ENCODE measurements at regions not wholly inside any gene's neighbourhood (a gene's known extent, or its start where the extent isn't known, plus 50 kb on each side); places are given as distances from the start of the nearest gene placed in this dataset.

- no CpG with 5 or more reads among the region's 1 CpG for WGBS (ENCODE audit: extremely low coverage, insufficient coverage, insufficient read length)
- Histone ChIP-seq H3K27me3 (ENCODE audit: insufficient read depth, low read length) (no peaks in the 10 kb centered on the region), H3K14ac (ENCODE audit: low read length) (no peak overlapping the region), H3K18ac (ENCODE audit: low read length) (no peak overlapping the region), H3K4me3 (ENCODE audit: low read depth, low read length) (no peak overlapping the region), H2BK5ac (ENCODE audit: low read depth, low read length, poor library complexity) (no peak overlapping the region), H3K4me1 (ENCODE audit: control insufficient read depth in 1 of 2, insufficient read depth in 2 of 2, low read length in 2 of 2) (no peaks in the 10 kb centered on the region), H3K27ac (ENCODE audit: low read depth, low read length) (no peak overlapping the region), H3K79me2 (ENCODE audit: control insufficient read depth, insufficient read depth, low read length, poor library complexity) (no peaks in the 10 kb centered on the region), H4K8ac (ENCODE audit: low read depth, low read length) (no peak overlapping the region), H2AK5ac (ENCODE audit: low read length) (no peak overlapping the region), H3K23ac (ENCODE audit: low read length) (no peak overlapping the region), H3K79me1 (ENCODE audit: low read length) (no peaks in the 10 kb centered on the region), H3K4me2 (ENCODE audit: low read length) (no peak overlapping the region), H4K12ac (ENCODE audit: low read depth, low read length) (no peak overlapping the region), H2BK12ac (ENCODE audit: low read length) (no peak overlapping the region), H3K36me3 (ENCODE audit: control insufficient read depth in 1 of 2, insufficient read depth in 2 of 2, low read length in 2 of 2) (no peaks in the 10 kb centered on the region), H2BK120ac (ENCODE audit: insufficient read depth, low read length, poor library complexity) (no peak overlapping the region), H3K9ac (ENCODE audit: low read length) (no peak overlapping the region), H3K4ac (ENCODE audit: low read depth, low read length) (no peak overlapping the region), H2AFZ (ENCODE audit: insufficient read depth, low read length, poor library complexity) (no peak overlapping the region), H3K9me3 (ENCODE audit: insufficient read depth, low read depth, low read length) (no peaks in the 10 kb centered on the region), H4K91ac (ENCODE audit: low read depth, low read length) (no peak overlapping the region)
- no peak for DNase-seq
Measured at GRCh38 chr12:77553976-77554619, 276.6 kb upstream of the NAV3 start.

DNA sequence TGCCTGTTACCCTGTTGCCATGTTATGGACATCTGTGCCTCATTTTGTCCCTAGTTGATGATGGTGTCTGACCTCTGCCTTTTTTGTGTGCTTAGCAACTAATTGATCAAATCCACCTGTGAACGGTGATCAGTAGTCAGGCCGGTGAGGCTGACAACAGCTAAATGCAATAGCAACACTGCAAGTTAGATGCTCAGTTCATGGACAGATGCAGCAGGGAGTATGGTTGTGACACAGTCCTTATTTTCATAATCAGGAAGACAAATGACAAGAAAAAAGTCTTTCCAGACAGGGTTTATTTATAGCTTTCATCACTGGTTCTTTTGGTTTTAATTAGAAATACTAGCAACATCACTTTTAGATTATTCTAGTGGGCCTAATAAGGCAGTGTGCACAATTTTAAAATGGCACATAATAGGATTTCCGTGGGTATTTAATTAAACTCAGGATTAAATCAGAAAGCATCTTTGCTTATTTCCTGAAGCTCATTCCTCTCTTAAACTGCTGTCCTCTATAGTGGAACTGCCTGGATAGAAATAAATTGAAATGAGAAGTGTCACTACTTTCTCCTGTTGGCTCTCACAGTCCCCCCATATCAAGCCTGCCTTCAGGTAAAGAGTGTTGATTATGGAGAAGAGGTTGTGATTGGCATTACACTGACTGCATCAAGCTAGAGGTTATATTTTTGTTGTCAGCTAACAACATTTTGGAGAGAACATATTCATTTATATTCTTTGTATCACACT is 281.1 kb upstream of the NAV3 start:
- Histone ChIP-seq H2AFZ (ENCODE audit: insufficient read depth, low read length, poor library complexity) (no peak overlapping the region), H3K14ac (ENCODE audit: low read length) (no peak overlapping the region), H3K23ac (ENCODE audit: low read length) (peak overlapping the region; percentile 53), H3K4me1 (ENCODE audit: control insufficient read depth in 1 of 2, insufficient read depth in 2 of 2, low read length in 2 of 2) (no peaks in the 10 kb centered on the region), H3K79me1 (ENCODE audit: low read length) (no peaks in the 10 kb centered on the region), H2BK120ac (ENCODE audit: insufficient read depth, low read length, poor library complexity) (no peak overlapping the region), H3K79me2 (ENCODE audit: control insufficient read depth, insufficient read depth, low read length, poor library complexity) (no peaks in the 10 kb centered on the region), H3K9me3 (ENCODE audit: insufficient read depth, low read depth, low read length) (no peaks in the 10 kb centered on the region), H3K4me3 (ENCODE audit: low read depth, low read length) (no peak overlapping the region), H2BK12ac (ENCODE audit: low read length) (no peak overlapping the region), H3K9ac (ENCODE audit: low read length) (no peak overlapping the region), H3K4me2 (ENCODE audit: low read length) (no peak overlapping the region), H3K36me3 (ENCODE audit: control insufficient read depth in 1 of 2, insufficient read depth in 2 of 2, low read length in 2 of 2) (no peaks in the 10 kb centered on the region), H2BK5ac (ENCODE audit: low read depth, low read length, poor library complexity) (no peak overlapping the region), H2AK5ac (ENCODE audit: low read length) (no peak overlapping the region), H4K91ac (ENCODE audit: low read depth, low read length) (no peak overlapping the region), H4K8ac (ENCODE audit: low read depth, low read length) (no peak overlapping the region), H3K27me3 (ENCODE audit: insufficient read depth, low read length) (no peaks in the 10 kb centered on the region), H3K27ac (ENCODE audit: low read depth, low read length) (no peak overlapping the region), H3K4ac (ENCODE audit: low read depth, low read length) (no peak overlapping the region), H3K18ac (ENCODE audit: low read length) (no peak overlapping the region), H4K12ac (ENCODE audit: low read depth, low read length) (no peak overlapping the region)
- DNase-seq = no peak
- no CpG with 5 or more reads among the region's 3 CpGs for WGBS (ENCODE audit: extremely low coverage, insufficient coverage, insufficient read length)

- H4K12ac ChIP-seq (ENCODE audit: low read depth, low read length) = no peak overlapping the region
- no peaks in the 10 kb centered on the region for H3K79me1 ChIP-seq (ENCODE audit: low read length)
- no peak overlapping the region for H2BK12ac ChIP-seq (ENCODE audit: low read length)
- H4K91ac ChIP-seq (ENCODE audit: low read depth, low read length) = no peak overlapping the region
- no peak overlapping the region for H2BK5ac ChIP-seq (ENCODE audit: low read depth, low read length, poor library complexity)
- no peak overlapping the region for H2AFZ ChIP-seq (ENCODE audit: insufficient read depth, low read length, poor library complexity)
- H3K9me3 ChIP-seq (ENCODE audit: insufficient read depth, low read depth, low read length) = no peaks in the 10 kb centered on the region
- H3K27me3 ChIP-seq (ENCODE audit: insufficient read depth, low read length) = no peaks in the 10 kb centered on the region
- H3K36me3 ChIP-seq (ENCODE audit: control insufficient read depth in 1 of 2, insufficient read depth in 2 of 2, low read length in 2 of 2) = no peaks in the 10 kb centered on the region
- no peak overlapping the region for H2AK5ac ChIP-seq (ENCODE audit: low read length)
- no peak for DNase-seq
- no peak overlapping the region for H3K14ac ChIP-seq (ENCODE audit: low read length)
- no peak overlapping the region for H3K18ac ChIP-seq (ENCODE audit: low read length)
- H3K23ac ChIP-seq (ENCODE audit: low read length) = no peak overlapping the region
- no peaks in the 10 kb centered on the region for H3K4me1 ChIP-seq (ENCODE audit: control insufficient read depth in 1 of 2, insufficient read depth in 2 of 2, low read length in 2 of 2)
- no peak overlapping the region for H3K27ac ChIP-seq (ENCODE audit: low read depth, low read length)
- H3K4me3 ChIP-seq (ENCODE audit: low read depth, low read length) = no peak overlapping the region
- no peak overlapping the region for H3K4me2 ChIP-seq (ENCODE audit: low read length)
- no CpG with 5 or more reads among the region's 1 CpG for WGBS (ENCODE audit: extremely low coverage, insufficient coverage, insufficient read length)
- H3K79me2 ChIP-seq (ENCODE audit: control insufficient read depth, insufficient read depth, low read length, poor library complexity) = no peaks in the 10 kb centered on the region
- H3K4ac ChIP-seq (ENCODE audit: low read depth, low read length) = no peak overlapping the region
- H2BK120ac ChIP-seq (ENCODE audit: insufficient read depth, low read length, poor library complexity) = no peak overlapping the region
- no peak overlapping the region for H3K9ac ChIP-seq (ENCODE audit: low read length)
- no peak overlapping the region for H4K8ac ChIP-seq (ENCODE audit: low read depth, low read length)
Measured at GRCh38 chr12:77548797-77549196, 281.9 kb upstream of the NAV3 start.

DNA sequence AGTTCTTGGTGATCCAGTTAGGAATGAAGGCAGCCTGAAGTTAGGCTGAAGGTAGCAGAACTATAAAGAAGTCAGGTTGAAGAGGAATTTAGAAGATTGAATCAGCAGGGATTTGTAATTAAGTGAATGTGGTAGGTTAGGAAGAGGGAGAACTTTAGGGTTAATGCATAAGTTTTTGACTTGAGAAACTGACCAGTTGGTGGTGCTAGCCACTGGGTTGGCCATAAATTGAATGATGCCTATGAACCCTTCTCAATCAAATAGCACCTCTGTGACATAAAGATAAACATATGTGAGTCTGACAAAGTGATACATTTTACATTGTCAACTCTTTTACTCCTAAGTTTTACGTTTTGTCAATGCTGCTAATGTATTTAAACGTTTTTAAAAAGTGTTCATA is 290.6 kb upstream of the NAV3 start:
- Histone ChIP-seq H3K9me3 (ENCODE audit: insufficient read depth, low read depth, low read length) (no peaks in the 10 kb centered on the region), H2AFZ (ENCODE audit: insufficient read depth, low read length, poor library complexity) (no peak overlapping the region), H3K14ac (ENCODE audit: low read length) (no peak overlapping the region), H3K4ac (ENCODE audit: low read depth, low read length) (no peak overlapping the region), H4K91ac (ENCODE audit: low read depth, low read length) (no peak overlapping the region), H4K12ac (ENCODE audit: low read depth, low read length) (no peak overlapping the region), H3K4me1 (ENCODE audit: control insufficient read depth in 1 of 2, insufficient read depth in 2 of 2, low read length in 2 of 2) (no peaks in the 10 kb centered on the region), H3K4me3 (ENCODE audit: low read depth, low read length) (no peak overlapping the region), H2BK120ac (ENCODE audit: insufficient read depth, low read length, poor library complexity) (no peak overlapping the region), H2BK12ac (ENCODE audit: low read length) (no peak overlapping the region), H3K9ac (ENCODE audit: low read length) (no peak overlapping the region), H2AK5ac (ENCODE audit: low read length) (no peak overlapping the region), H3K18ac (ENCODE audit: low read length) (no peak overlapping the region), H3K79me2 (ENCODE audit: control insufficient read depth, insufficient read depth, low read length, poor library complexity) (no peaks in the 10 kb centered on the region), H3K4me2 (ENCODE audit: low read length) (no peak overlapping the region), H3K27ac (ENCODE audit: low read depth, low read length) (no peak overlapping the region), H3K36me3 (ENCODE audit: control insufficient read depth in 1 of 2, insufficient read depth in 2 of 2, low read length in 2 of 2) (no peaks in the 10 kb centered on the region), H3K27me3 (ENCODE audit: insufficient read depth, low read length) (no peaks in the 10 kb centered on the region), H3K23ac (ENCODE audit: low read length) (no peak overlapping the region), H2BK5ac (ENCODE audit: low read depth, low read length, poor library complexity) (no peak overlapping the region), H4K8ac (ENCODE audit: low read depth, low read length) (no peak overlapping the region), H3K79me1 (ENCODE audit: low read length) (no peaks in the 10 kb centered on the region)
- no CpG with 5 or more reads among the region's 2 CpGs for WGBS (ENCODE audit: extremely low coverage, insufficient coverage, insufficient read length)
- no peak for DNase-seq
